Urothelium cell line (cell line): ENCODE measurements at regions not wholly inside any gene's neighbourhood (a gene's known extent, or its start where the extent isn't known, plus 50 kb on each side); places are given as distances from the start of the nearest gene placed in this dataset.

Experiments used
- DNase-seq: peaks from one replicate; pipeline ENCODE4 v3.0.0; 2011; ENCODE audit warnings: low spot score, mixed read lengths
- FAIRE-seq: peaks from 2 replicates; lab custom pipeline; 2011; peaks lifted over from hg19 to GRCh38; lab: Jason Lieb, UNC

DNA sequence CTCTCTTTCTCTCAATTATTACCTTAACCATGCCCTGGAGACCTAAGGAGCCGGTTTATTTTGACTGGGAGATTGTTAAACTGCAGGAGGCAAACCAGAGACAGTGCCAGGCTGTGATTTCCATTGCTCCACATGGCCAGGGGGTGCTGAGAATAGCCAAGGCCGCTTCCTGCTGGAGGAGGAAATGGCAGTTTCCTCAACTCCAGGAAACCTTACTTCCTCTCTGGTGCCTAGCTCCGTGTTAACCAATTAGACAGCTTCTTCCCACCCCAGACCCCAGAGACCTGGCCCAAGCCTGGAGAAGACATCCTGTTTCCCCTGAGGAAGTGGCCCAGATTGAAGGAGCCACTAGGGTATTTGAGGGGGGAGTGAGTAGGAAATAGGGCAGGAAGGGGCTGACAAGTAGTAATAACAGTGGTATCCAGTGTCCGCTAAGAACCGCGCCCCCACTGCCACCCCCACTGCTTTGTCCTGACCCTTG is 161.2 kb downstream of the PLPP3 start:
- no peak for FAIRE-seq
- no peak for DNase-seq

DNA sequence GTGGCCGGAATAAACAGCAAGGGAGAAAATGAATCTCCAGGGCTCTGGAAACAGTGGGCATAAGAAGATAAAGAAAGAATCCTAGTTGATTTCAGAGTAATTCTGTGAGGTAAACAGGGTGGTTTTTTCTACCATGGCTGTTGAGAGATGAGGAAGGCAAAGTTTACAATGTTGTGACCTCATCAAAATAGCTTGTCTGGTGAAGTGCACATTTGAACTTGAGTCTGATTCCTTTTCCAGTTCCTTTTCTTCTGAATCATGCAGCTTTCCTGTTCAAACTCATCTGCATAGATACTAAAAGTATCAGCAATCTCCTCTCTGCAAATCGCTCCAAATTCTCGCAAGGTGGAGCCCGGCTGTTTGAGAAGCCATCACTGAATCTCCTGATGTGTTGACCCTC is 161.7 kb downstream of the PLPP3 start:
- FAIRE-seq (no peak), DNase-seq (no peak)

- DNase-seq: no peak
- FAIRE-seq: no peak
Measured at GRCh38 chr1:56416495-56416894, 162.9 kb downstream of the PLPP3 start.

DNA sequence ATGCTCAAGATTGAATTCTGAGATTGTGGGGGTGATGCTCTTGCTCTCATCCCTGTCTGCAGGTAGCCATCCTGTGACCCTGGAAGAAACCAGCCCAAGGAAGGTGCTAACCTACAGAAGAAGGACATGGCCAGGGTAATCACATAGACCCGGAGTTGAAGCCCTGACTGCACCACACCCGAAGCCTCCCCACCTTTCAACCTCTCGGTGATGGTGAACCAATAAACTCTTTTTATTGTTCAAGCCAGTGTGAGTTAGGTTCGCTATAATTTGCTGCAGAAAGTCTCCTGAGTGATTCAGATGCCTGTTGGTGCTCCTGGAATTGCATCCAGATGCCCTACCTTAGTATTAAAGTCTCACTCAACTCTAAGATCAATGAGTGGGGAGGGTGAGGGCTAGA is 163.6 kb downstream of the PLPP3 start:
- DNase-seq (no peak), FAIRE-seq (peak; percentile 17)

- no peak for DNase-seq
- no peak for FAIRE-seq
Measured at GRCh38 chr1:56415258-56415657, 164.1 kb downstream of the PLPP3 start.

DNA sequence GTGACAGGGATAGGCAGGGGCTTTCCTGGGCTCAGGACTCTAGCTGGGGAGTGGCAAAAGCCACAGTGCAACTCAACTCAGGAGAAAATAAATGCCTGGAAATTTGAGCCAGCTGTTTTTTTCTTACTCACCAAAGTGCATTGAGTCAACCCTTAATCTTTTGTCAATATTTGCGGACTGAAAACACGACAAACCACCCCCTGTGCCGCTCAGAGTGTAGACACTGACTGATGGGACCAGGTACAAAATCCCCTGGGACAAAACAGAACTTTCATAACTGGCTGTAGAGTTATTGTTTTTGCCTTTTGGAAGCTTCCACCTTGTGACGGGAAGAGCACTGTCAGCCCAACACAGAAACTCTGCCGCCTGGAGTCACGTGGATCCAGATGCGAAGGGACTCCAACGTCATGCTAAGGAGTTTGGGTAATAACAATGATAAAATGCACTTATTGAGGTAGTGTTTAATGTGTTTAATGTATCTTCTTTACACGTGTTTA is 164.6 kb downstream of the PLPP3 start:
- DNase-seq (no peak), FAIRE-seq (no peak)

DNA sequence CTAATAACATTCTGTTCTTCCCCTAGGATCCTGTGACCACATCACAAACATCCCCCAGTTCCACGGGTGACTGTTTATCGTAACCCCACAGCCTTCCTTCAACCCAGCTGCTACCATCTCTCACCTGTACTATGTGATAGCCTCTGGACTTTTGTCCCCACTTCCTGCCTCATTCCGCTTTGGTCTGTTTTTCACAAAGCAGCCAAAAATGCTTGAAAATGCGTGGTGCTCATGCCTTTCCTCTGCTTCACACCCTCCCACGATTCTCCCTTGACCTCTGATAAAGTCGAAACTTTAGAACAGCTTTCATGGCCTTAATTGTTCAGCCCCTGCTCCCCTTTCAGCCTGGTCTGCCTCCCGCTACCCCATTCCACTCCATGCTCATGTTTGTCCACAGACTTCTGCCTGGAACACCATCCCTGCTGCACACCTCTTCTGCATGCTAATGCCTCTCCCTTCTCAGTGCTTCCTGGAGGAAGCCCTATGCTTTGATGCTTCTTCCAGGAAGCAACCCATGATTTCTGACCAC is 165.6 kb downstream of the PLPP3 start:
- FAIRE-seq (no peak), DNase-seq (no peak)

GRCh38 chr1:56411484-56412180 is 167.7 kb downstream of the PLPP3 start:
- no peak for DNase-seq
- FAIRE-seq: no peak

DNA sequence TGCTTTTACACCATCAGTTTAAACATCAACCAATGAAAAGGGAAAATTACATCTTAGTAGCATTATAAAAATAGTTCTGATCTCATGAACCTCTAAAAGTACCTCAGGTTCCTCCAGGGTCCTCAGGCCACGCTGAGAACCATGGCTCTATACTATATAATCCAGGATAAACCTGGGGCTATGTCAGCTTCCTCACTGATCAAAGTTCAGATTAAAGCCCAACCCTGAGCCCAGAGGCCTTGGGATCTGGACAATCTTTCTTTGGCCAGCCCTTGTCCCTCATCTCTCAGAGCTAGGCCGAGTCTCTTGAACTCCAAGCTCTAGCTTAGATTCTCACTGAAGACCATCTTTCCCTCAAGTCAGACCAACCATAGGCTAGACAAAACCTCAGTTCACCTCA is 168.3 kb downstream of the PLPP3 start:
- FAIRE-seq: no peak
- DNase-seq: no peak

- DNase-seq: no peak
- no peak for FAIRE-seq
Measured at GRCh38 chr1:56410405-56410804, 169.0 kb downstream of the PLPP3 start.

- DNase-seq (peak; percentile 15), FAIRE-seq (no peak)
Measured at GRCh38 chr1:56409112-56409691, 170.2 kb downstream of the PLPP3 start.

DNA sequence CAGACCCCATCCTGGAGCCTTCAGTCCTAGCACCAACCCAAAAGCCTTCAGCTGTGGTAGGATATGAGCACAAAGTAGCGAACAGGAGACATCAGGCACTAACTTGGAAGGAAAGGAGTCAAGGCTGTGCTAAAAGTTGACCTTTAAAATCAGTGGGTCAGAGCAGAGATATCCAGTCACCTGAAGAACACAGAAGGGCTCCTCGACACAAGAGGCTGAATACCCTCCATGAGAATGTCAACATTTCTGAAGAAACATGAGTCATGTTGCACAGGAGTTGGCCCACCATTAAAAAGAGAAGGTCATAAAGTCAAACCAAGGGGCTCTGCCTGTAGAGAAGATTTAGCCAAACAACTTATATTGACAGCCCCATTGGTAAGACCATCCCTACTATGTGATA is 172.5 kb downstream of the PLPP3 start:
- DNase-seq (no peak), FAIRE-seq (no peak)

- DNase-seq: no peak
- no peak for FAIRE-seq
Measured at GRCh38 chr1:56404561-56405030, 174.8 kb downstream of the PLPP3 start.

GRCh38 chr1:56404066-56404465 is 175.3 kb downstream of the PLPP3 start:
- FAIRE-seq (no peak), DNase-seq (no peak)

DNA sequence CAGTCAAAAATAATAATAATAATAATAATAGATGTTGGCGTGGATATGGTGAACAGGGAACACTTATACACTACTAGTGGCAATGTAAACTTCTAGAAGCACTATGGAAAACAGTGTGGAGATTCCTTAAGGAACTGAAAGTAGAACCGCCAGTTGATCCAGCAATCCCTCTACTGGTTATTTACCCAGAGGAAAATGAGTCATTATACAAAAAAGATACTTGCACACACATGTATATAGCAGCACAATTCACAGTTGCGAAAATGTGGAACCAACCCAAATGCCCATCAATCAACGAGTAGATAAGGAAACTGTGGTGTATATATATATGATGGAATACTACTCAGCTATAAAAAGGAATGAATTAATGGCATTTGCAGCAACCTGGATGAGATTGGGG is 176.0 kb downstream of the PLPP3 start:
- DNase-seq (no peak), FAIRE-seq (no peak)

DNA sequence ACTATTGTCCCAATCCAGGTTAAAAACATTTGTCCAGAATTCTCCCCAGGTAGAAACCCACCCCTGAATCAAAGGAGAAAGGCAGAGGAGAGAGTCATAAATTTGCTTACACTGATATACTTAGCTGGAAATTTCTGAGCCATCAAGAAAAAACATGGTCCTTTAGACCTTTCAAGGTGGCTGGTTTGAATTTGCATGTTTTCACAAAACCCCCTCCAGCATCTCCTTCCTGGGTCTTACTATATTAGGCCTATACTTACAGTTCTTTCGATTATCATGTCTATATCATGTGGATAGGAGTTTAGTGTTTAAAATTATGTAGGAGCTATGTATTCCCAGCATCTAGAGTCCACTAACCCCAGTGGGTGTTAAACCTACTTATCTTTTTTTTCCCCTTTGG is 178.2 kb downstream of the PLPP3 start:
- no peak for DNase-seq
- FAIRE-seq: no peak

DNA sequence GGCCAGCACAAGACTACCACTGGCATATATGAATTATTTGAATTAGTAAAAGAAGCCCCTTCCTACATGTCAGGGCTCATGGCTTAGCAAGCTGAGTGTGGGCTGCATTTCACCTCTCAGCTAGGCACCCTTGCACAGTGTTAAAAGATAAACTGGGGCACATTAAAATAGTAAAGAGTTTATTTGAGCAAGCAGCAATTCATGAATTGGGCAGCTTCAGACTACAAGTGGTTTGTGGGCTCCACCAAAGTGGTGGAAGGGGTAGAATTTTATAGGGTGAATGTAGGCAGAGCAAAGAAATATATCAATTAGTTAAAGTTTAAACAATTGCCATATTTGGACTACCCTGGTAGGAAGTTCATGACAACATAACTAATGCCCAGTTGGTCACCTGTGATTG is 178.8 kb downstream of the PLPP3 start:
- FAIRE-seq (no peak), DNase-seq (no peak)

DNA sequence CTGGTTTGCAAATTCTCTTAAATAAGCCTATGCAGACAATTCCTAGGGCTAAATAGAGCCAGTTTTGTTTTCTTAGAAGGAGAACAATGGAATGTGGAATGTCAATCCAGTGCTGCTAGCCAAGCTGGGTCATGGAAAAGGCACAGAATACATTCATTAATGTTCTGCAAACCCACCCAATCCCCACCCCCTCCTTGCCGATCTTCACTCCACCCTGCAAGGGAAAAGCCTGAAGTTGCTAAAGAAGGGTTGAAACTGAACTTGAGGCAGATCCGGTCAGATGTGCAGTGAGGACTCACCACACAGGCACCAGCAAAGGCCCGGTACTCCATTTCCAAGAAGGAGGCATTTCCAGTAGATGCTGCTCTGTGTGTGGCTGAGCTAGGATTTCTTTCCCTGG is 179.6 kb downstream of the PLPP3 start:
- DNase-seq: no peak
- no peak for FAIRE-seq

- FAIRE-seq: no peak
- no peak for DNase-seq
Measured at GRCh38 chr1:56399326-56399725, 180.0 kb downstream of the PLPP3 start.

DNA sequence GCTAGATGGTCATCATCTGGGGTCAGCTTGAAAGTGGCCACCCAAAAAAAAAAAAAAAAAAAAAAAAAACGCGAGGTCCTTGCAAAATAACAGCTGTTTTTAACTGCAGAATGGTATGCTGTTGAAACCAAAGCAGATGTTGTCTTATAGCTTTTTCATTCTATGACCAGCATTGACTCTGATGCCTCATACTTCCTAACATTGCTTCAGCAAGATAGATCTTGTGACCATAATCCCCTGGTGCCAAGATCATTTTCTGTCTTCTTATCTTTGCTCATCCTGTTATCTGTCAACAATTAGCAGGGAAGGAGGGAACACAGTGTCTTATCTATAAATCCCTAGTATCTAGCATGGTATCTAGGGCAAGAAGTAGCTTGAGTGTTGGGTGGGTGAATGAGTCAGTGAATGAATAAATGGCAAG is 181.5 kb downstream of the PLPP3 start:
- DNase-seq: no peak
- peak; percentile 52 for FAIRE-seq

GRCh38 chr1:56397409-56397808 is 182.0 kb downstream of the PLPP3 start:
- no peak for FAIRE-seq

DNA sequence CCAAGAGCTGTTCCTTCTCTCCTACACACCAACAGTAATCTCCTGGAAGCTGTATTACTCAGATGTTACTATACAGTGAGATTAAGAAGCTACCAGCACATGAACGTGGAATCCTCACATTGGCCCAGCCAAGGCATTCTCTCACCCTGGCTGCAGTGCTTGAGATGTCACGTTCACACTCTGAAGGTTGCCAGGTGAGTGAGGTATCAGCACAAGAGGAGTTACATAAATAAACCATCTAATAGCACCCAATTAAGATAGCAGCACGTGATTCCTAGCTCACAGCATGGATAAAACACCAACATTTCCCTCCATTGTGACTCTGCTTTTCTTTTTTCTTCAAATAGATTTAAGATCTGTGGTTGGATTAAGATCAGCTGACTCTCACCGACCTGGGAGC is 182.8 kb downstream of the PLPP3 start:
- FAIRE-seq: no peak
- DNase-seq: no peak

More at GRCh38 chr1:56397409-56397808, 182.0 kb downstream of the PLPP3 start:
- DNase-seq: no peak
